A673 (cell line): ENCODE measurements at regions not wholly inside any gene's neighbourhood (a gene's known extent, or its start where the extent isn't known, plus 50 kb on each side); places are given as distances from the start of the nearest gene placed in this dataset.

Experiments used
- BruUV-seq: library from RNA; stranded (reverse); fragments of 400-500 nt; replicated peaks from 2 replicates; lab custom pipeline; 2021; lab: Mats Ljungman, UMichigan
- CTCF ChIA-PET: fragments of 300-600 bp; sonication (Branson Sonifier 250); formaldehyde crosslinking; loops from one replicate; lab custom pipeline; 2022; ENCODE audit warnings: antibody characterized with exemption; lab: Charles Lee
- POLR2A ChIA-PET: fragments of 300-600 bp; sonication (Branson Sonifier 250); formaldehyde crosslinking; loops from one replicate; lab custom pipeline; 2022; ENCODE audit warnings: antibody characterized with exemption; ENCODE audit not compliant: low non-redundant PET; lab: Charles Lee
- DNase-seq: peaks from one replicate; pipeline ENCODE4 v3.0.0-alpha.2; 2015; ENCODE audit warnings: low spot score
- H3K27ac ChIP-seq: fragments of 200-600 bp; sonication (generic); 2 replicates; pipeline ENCODE4 v1.5.1; 2016; ENCODE audit warnings: mixed run types, low read depth, mild to moderate bottlenecking, mixed read lengths, antibody characterized with exemption, low read length; ENCODE audit not compliant: poor library complexity, severe bottlenecking
- H3K27me3 ChIP-seq: fragments of 200-600 bp; sonication (generic); replicated peaks from 2 replicates; pipeline ENCODE4 v1.6.1; 2017; ENCODE audit warnings: mixed run types, low read depth, mild to moderate bottlenecking, mixed read lengths, antibody characterized with exemption, low read length; ENCODE audit not compliant: insufficient read depth, poor library complexity
- H3K36me3 ChIP-seq: fragments of 200-600 bp; sonication (generic); 2 replicates; pipeline ENCODE4 v1.6.1; 2016; ENCODE audit warnings: mixed run types, mild to moderate bottlenecking, mixed read lengths, antibody characterized with exemption, low read length; ENCODE audit not compliant: insufficient read depth, poor library complexity, severe bottlenecking
- H3K4me1 ChIP-seq: fragments of 200-600 bp; sonication (generic); 2 replicates; pipeline ENCODE4 v1.6.1; 2017; ENCODE audit warnings: mixed run types, mild to moderate bottlenecking, mixed read lengths, antibody characterized with exemption, low read length; ENCODE audit not compliant: insufficient read depth, poor library complexity, severe bottlenecking
- H3K4me3 ChIP-seq: fragments of 200-600 bp; sonication (generic); 2 replicates; pipeline ENCODE4 v1.5.1; 2016; ENCODE audit warnings: low read depth, mixed run types, mild to moderate bottlenecking, mixed read lengths, low read length; ENCODE audit not compliant: poor library complexity, severe bottlenecking
- H3K9me3 ChIP-seq: fragments of 200-600 bp; sonication (generic); 2 replicates; pipeline ENCODE4 v1.6.1; 2016; ENCODE audit warnings: mixed run types, low read depth, mild to moderate bottlenecking, mixed read lengths, antibody characterized with exemption, low read length; ENCODE audit not compliant: poor library complexity, severe bottlenecking
- CTCF ChIP-seq: fragments of 300-800, 200-600 bp; sonication (generic); conservative IDR thresholded peaks from 2 replicates; pipeline ENCODE4 v1.5.1; 2017; ENCODE audit warnings: low read depth, mild to moderate bottlenecking, antibody characterized with exemption, low read length, moderate library complexity, mixed read lengths
- EZH2 ChIP-seq: fragments of 200-600 bp; sonication (generic); IDR thresholded peaks from 2 replicates; pipeline ENCODE4 v1.6.1; 2017; ENCODE audit warnings: borderline replicate concordance, low read depth, mild to moderate bottlenecking, mixed read lengths, antibody characterized with exemption, low read length; ENCODE audit not compliant: poor library complexity, severe bottlenecking
- intact Hi-C: fragments of 100-400 bp; cut with micrococcal nuclease; formaldehyde crosslinking; loops from one replicate; pipeline ENCODE4 v1.10.0; 2022; ENCODE audit not compliant: unreplicated experiment

GRCh38 chr6:135667691-135668455, 170.3 kb upstream of the AHI1 start:
- intact Hi-C loops = no loop called here
- no peaks in the 10 kb centered on the region for H3K4me1 ChIP-seq
- H3K9me3 ChIP-seq = no peaks in the 10 kb centered on the region
- H3K36me3 ChIP-seq = no peaks in the 10 kb centered on the region
- H3K27me3 ChIP-seq = peaks cover 30% of the 10 kb centered on the region
- ChIA-PET POLR2A (interaction anchor here (1.1 kb wide), 1 partner anchor 622 kb away, joined by 3 read pairs; the partner anchor contains the start of gene BCLAF1), CTCF (no interaction called here)
- TF ChIP-seq CTCF = no peak
- TF ChIP-seq EZH2 = no peak
- no peak overlapping the region for H3K4me3 ChIP-seq
- DNase-seq = no peak
- H3K27ac ChIP-seq = no peak overlapping the region
- BruUV-seq = no TSS peak

- no peak for DNase-seq
- Histone ChIP-seq H3K4me1 (peaks cover 16% of the 10 kb centered on the region), H3K27me3 (peaks cover 12% of the 10 kb centered on the region), H3K4me3 (no peak overlapping the region), H3K9me3 (no peaks in the 10 kb centered on the region), H3K36me3 (no peaks in the 10 kb centered on the region), H3K27ac (no peak overlapping the region)
- TF ChIP-seq EZH2 (no peak), CTCF (no peak)
- CTCF ChIA-PET = no interaction called here
- intact Hi-C loops = loop anchor here (10.0 kb wide), 1 partner anchor 643 kb away; no protein-coding TSS in a partner anchor
- BruUV-seq = no TSS peak
- POLR2A ChIA-PET = no interaction called here
These were observed 174.7 kb upstream of the AHI1 start for GRCh38 chr6:135672256-135672655.

- no peak for DNase-seq
- Histone ChIP-seq H3K9me3 (no peaks in the 10 kb centered on the region), H3K4me3 (no peak overlapping the region), H3K36me3 (no peaks in the 10 kb centered on the region), H3K4me1 (peaks cover 16% of the 10 kb centered on the region), H3K27me3 (peaks cover 4% of the 10 kb centered on the region), H3K27ac (no peak overlapping the region)
- ChIA-PET CTCF (no interaction called here), POLR2A (no interaction called here)
- intact Hi-C loops = loop anchor here (10.0 kb wide), 1 partner anchor 641 kb away; no protein-coding TSS in a partner anchor
- BruUV-seq = no TSS peak
- no peak for TF ChIP-seq EZH2
These were observed 176.2 kb upstream of the AHI1 start for GRCh38 chr6:135673501-135674309.
